ENCODE measurements at regions not wholly inside any gene's neighbourhood (a gene's known extent, or its start where the extent isn't known, plus 50 kb on each side); places are given as distances from the start of the nearest gene placed in this dataset.

GRCh38 chr6:140966676-140967075, 1166.0 kb upstream of the GJE1 start:
- H3K27ac ChIP-seq (ENCODE audit: extremely low read depth, low read depth, low read length) = no peak overlapping the region
- no peaks in the 10 kb centered on the region for H3K36me3 ChIP-seq (ENCODE audit: control insufficient read depth, insufficient read depth, low read length)
- no peaks in the 10 kb centered on the region for H3K27me3 ChIP-seq (ENCODE audit: control insufficient read depth in 2 of 2, insufficient read depth in 2 of 2, low read length in 2 of 2)
- intact Hi-C loops (cut with micrococcal nuclease) = no loop called here
- ATAC-seq = no peak
- TF ChIP-seq REST (IDR thresholded peaks at IDR 0.05; ENCODE audit: borderline replicate concordance) = no peak
- TF ChIP-seq REST (CRISPR knock-in tag; IDR thresholded peaks at IDR 0.05; ENCODE audit: low read depth) = no peak
- TF ChIP-seq WHSC1 (IDR thresholded peaks at IDR 0.05; ENCODE audit: low read length) = no peak
- TF ChIP-seq ARID1B (IDR thresholded peaks at IDR 0.05) = no peak
- TF ChIP-seq, protein P1, sequence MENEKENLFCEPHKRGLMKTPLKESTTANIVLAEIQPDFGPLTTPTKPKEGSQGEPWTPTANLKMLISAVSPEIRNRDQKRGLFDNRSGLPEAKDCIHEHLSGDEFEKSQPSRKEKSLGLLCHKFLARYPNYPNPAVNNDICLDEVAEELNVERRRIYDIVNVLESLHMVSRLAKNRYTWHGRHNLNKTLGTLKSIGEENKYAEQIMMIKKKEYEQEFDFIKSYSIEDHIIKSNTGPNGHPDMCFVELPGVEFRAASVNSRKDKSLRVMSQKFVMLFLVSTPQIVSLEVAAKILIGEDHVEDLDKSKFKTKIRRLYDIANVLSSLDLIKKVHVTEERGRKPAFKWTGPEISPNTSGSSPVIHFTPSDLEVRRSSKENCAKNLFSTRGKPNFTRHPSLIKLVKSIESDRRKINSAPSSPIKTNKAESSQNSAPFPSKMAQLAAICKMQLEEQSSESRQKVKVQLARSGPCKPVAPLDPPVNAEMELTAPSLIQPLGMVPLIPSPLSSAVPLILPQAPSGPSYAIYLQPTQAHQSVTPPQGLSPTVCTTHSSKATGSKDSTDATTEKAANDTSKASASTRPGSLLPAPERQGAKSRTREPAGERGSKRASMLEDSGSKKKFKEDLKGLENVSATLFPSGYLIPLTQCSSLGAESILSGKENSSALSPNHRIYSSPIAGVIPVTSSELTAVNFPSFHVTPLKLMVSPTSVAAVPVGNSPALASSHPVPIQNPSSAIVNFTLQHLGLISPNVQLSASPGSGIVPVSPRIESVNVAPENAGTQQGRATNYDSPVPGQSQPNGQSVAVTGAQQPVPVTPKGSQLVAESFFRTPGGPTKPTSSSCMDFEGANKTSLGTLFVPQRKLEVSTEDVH (IDR thresholded peaks at IDR 0.05; ENCODE audit: low read depth, partially characterized antibody) = no peak
- no peak for TF ChIP-seq CREB3L1 (IDR thresholded peaks at IDR 0.05; ENCODE audit: borderline replicate concordance, low read depth)
- TF ChIP-seq ZFP1 (CRISPR knock-in tag; IDR thresholded peaks at IDR 0.05) = no peak
- no peak overlapping the region for H3K9ac ChIP-seq (ENCODE audit: insufficient read depth in 1 of 2, low read depth in 2 of 2, low read length in 2 of 2)
- no peaks in the 10 kb centered on the region for H4K20me1 ChIP-seq (replicated peaks; ENCODE audit: control insufficient read depth, insufficient read depth, low read length)
- H3K9me3 ChIP-seq (replicated peaks; ENCODE audit: control insufficient read depth, insufficient read depth, low read depth, low read length) = 0 out of 2 replicates have a peak, but pooled peaks cover 2% of the 10 kb centered on the region
- H3K79me2 ChIP-seq (ENCODE audit: control insufficient read depth, insufficient read depth, low read length) = no peaks in the 10 kb centered on the region
- H3K9me1 ChIP-seq (ENCODE audit: control insufficient read depth, insufficient read depth, low read length) = no peaks in the 10 kb centered on the region
- H2AFZ ChIP-seq (ENCODE audit: low read depth, low read length) = no peak overlapping the region
- H3K4me3 ChIP-seq = no peak overlapping the region
- DNase-seq (ENCODE audit: extremely low read depth in 1 of 4, low spot score in 3 of 4) = no peak
- H3K4me1 ChIP-seq (replicated peaks in 1 of 2; ENCODE audit: control insufficient read depth in 2 of 2, insufficient read depth in 2 of 2, low read length in 2 of 2) = no peaks in the 10 kb centered on the region
- POLR2A ChIA-PET = no interaction called here
- no peak overlapping the region for H3K4me2 ChIP-seq (ENCODE audit: insufficient read depth, low read length)
- CTCF ChIA-PET (ENCODE audit: low intra/inter-chr PET ratio) = no interaction called here
- BruUV-seq (replicated peaks) = no TSS peak
- in situ Hi-C loops (cut with MboI) = no loop called here
- FAIRE-seq = no peak

All from K562 (cell line).